HT1080 (cell line): ENCODE measurements at regions not wholly inside any gene's neighbourhood (a gene's known extent, or its start where the extent isn't known, plus 50 kb on each side); places are given as distances from the start of the nearest gene placed in this dataset.

Source experiments
- DNase-seq: peaks from one replicate; pipeline ENCODE4 v3.0.0-alpha.2; 2015; ENCODE audit warnings: low read depth

GRCh38 chr5:73374520-73375190 is 73.9 kb downstream of the FOXD1 start:
- DNase-seq: peak; percentile 96

GRCh38 chr5:73373814-73374510 is 74.6 kb downstream of the FOXD1 start:
- DNase-seq: peak; percentile 47

- DNase-seq: peak; percentile 99
These were observed 77.7 kb downstream of the FOXD1 start for GRCh38 chr5:73370640-73371583.

GRCh38 chr5:73370095-73370494 is 78.5 kb downstream of the FOXD1 start:
- DNase-seq: no peak

- no peak for DNase-seq
These were observed 79.3 kb downstream of the FOXD1 start for GRCh38 chr5:73369278-73369677.

- DNase-seq: peak; percentile 61
These were observed 80.9 kb downstream of the FOXD1 start for GRCh38 chr5:73367650-73368049.

GRCh38 chr5:73365990-73366667 is 82.4 kb downstream of the FOXD1 start:
- DNase-seq: no peak

GRCh38 chr5:73365301-73365853 is 83.2 kb downstream of the FOXD1 start:
- peak; percentile 82 for DNase-seq

- no peak for DNase-seq
These were observed 84.5 kb downstream of the FOXD1 start for GRCh38 chr5:73363911-73364730.

GRCh38 chr5:73359395-73359794 is 89.2 kb downstream of the FOXD1 start:
- DNase-seq: no peak

GRCh38 chr5:73358366-73358765 is 90.2 kb downstream of the FOXD1 start:
- no peak for DNase-seq

GRCh38 chr5:73357576-73357975 is 91.0 kb downstream of the FOXD1 start:
- DNase-seq: no peak

GRCh38 chr5:73355108-73355507 is 93.5 kb downstream of the FOXD1 start:
- DNase-seq: no peak

GRCh38 chr5:73354406-73354805 is 94.2 kb downstream of the FOXD1 start:
- no peak for DNase-seq

- no peak for DNase-seq
These were observed 95.8 kb downstream of the FOXD1 start for GRCh38 chr5:73352649-73353230.

- DNase-seq: no peak
These were observed 96.3 kb downstream of the FOXD1 start for GRCh38 chr5:73352243-73352642.

GRCh38 chr5:73351593-73351992 is 97.0 kb downstream of the FOXD1 start:
- DNase-seq: no peak

GRCh38 chr5:73346878-73347408 is 101.6 kb downstream of the FOXD1 start:
- DNase-seq: no peak

- DNase-seq: no peak
These were observed 103.7 kb downstream of the FOXD1 start for GRCh38 chr5:73344835-73345234.

- DNase-seq: no peak
These were observed 108.9 kb downstream of the FOXD1 start for GRCh38 chr5:73339711-73340110.
